MM.1S (cell line): ENCODE measurements at regions not wholly inside any gene's neighbourhood (a gene's known extent, or its start where the extent isn't known, plus 50 kb on each side); places are given as distances from the start of the nearest gene placed in this dataset.

ENCODE experiments used
- DNase-seq: peaks from one replicate; pipeline ENCODE4 v3.0.0-alpha.2; 2015
- H2AFZ ChIP-seq: fragments of 300-600 bp; sonication (generic); 2 replicates; pipeline ENCODE4 v1.6.0; 2016; ENCODE audit warnings: antibody characterized with exemption, low read length
- H3F3A ChIP-seq: fragments of 300-600 bp; sonication (generic); 2 replicates; pipeline ENCODE4 v1.6.1; 2016; ENCODE audit warnings: mild to moderate bottlenecking, antibody characterized with exemption, low read length, moderate library complexity, mixed read lengths; ENCODE audit not compliant: insufficient read depth
- H3K27ac ChIP-seq: fragments of 300-600 bp; sonication (generic); 2 replicates; pipeline ENCODE4 v1.5.1; 2016; ENCODE audit warnings: mild to moderate bottlenecking, low read length
- H3K27me3 ChIP-seq: fragments of 300-600 bp; sonication (generic); replicated peaks from 2 replicates; pipeline ENCODE4 v1.6.0; 2016; ENCODE audit warnings: low read length; ENCODE audit not compliant: insufficient read depth
- H3K36me3 ChIP-seq: fragments of 300-600 bp; sonication (generic); replicated peaks from 2 replicates; pipeline ENCODE4 v1.6.1; 2016; ENCODE audit warnings: mild to moderate bottlenecking, low read length, mixed read lengths; ENCODE audit not compliant: insufficient read depth
- H3K4me1 ChIP-seq: fragments of 300-600 bp; sonication (generic); 2 replicates; pipeline ENCODE4 v1.6.1; 2016; ENCODE audit warnings: low read length, mixed read lengths
- H3K4me2 ChIP-seq: fragments of 300-600 bp; sonication (generic); 2 replicates; pipeline ENCODE4 v1.6.0; 2016; ENCODE audit warnings: low read depth, low read length
- H3K4me3 ChIP-seq: fragments of 300-600 bp; sonication (generic); 2 replicates; pipeline ENCODE4 v1.5.1; 2016; ENCODE audit warnings: low read length, mixed read lengths
- H3K79me2 ChIP-seq: fragments of 300-600 bp; sonication (generic); 2 replicates; pipeline ENCODE4 v1.6.1; 2016; ENCODE audit warnings: mixed run types, low read length, mixed read lengths
- H3K9ac ChIP-seq: fragments of 300-600 bp; sonication (generic); 2 replicates; pipeline ENCODE4 v1.6.1; 2016; ENCODE audit warnings: low read length, mixed read lengths
- H3K9me2 ChIP-seq: fragments of 300-600 bp; sonication (generic); replicated peaks from 2 replicates; pipeline ENCODE4 v1.6.1; 2016; ENCODE audit warnings: mild to moderate bottlenecking, low read length, mixed read lengths; ENCODE audit not compliant: insufficient read depth
- H3K9me3 ChIP-seq: fragments of 300-600 bp; sonication (generic); replicated peaks from 2 replicates; pipeline ENCODE4 v1.6.1; 2016; ENCODE audit warnings: mild to moderate bottlenecking, low read length, mixed read lengths; ENCODE audit not compliant: insufficient read depth
- H4K20me1 ChIP-seq: fragments of 300-600 bp; sonication (generic); 2 replicates; pipeline ENCODE4 v1.6.1; 2016; ENCODE audit warnings: mild to moderate bottlenecking, low read length, moderate library complexity, mixed read lengths; ENCODE audit not compliant: insufficient read depth
- CTCF ChIP-seq: fragments of 300-600 bp; sonication (generic); IDR thresholded peaks from 2 replicates; pipeline ENCODE4 v1.5.1; 2016; ENCODE audit warnings: antibody characterized with exemption, low read length, mixed read lengths
- EZH2 ChIP-seq: fragments of 300-600 bp; sonication (generic); optimal IDR thresholded peaks from 2 replicates; pipeline ENCODE3; 2017; ENCODE audit warnings: low read depth, mild to moderate bottlenecking, antibody characterized with exemption, low read length, mixed read lengths
- EZH2phosphoT487 ChIP-seq: fragments of 300-600 bp; sonication (generic); IDR thresholded peaks from 2 replicates; pipeline ENCODE4 v1.6.1; 2018; ENCODE audit warnings: antibody characterized with exemption, low read length

GRCh38 chr2:220337611-220338440 is 710.4 kb downstream of the SLC4A3 start:
- Histone ChIP-seq H3K9ac (no peak overlapping the region), H3K4me1 (no peaks in the 10 kb centered on the region), H3F3A (no peaks in the 10 kb centered on the region), H3K27me3 (no peaks in the 10 kb centered on the region), H3K9me3 (no peaks in the 10 kb centered on the region), H3K27ac (no peak overlapping the region), H3K9me2 (no peaks in the 10 kb centered on the region), H3K4me3 (no peak overlapping the region), H3K79me2 (no peaks in the 10 kb centered on the region), H3K36me3 (no peaks in the 10 kb centered on the region), H3K4me2 (no peak overlapping the region), H4K20me1 (no peaks in the 10 kb centered on the region), H2AFZ (no peak overlapping the region)
- TF ChIP-seq EZH2 (no peak), EZH2phosphoT487 (no peak), CTCF (no peak)
- DNase-seq: no peak

- no peak for DNase-seq
- Histone ChIP-seq H2AFZ (no peak overlapping the region), H4K20me1 (no peaks in the 10 kb centered on the region), H3K9ac (no peak overlapping the region), H3K9me2 (no peaks in the 10 kb centered on the region), H3K4me1 (no peaks in the 10 kb centered on the region), H3K4me2 (no peak overlapping the region), H3K27ac (no peak overlapping the region), H3K79me2 (no peaks in the 10 kb centered on the region), H3K36me3 (no peaks in the 10 kb centered on the region), H3F3A (no peaks in the 10 kb centered on the region), H3K9me3 (no peaks in the 10 kb centered on the region), H3K27me3 (no peaks in the 10 kb centered on the region), H3K4me3 (no peak overlapping the region)
- TF ChIP-seq EZH2phosphoT487 (no peak), EZH2 (no peak), CTCF (no peak)
Observed at GRCh38 chr2:220341014-220341413, 713.6 kb downstream of the SLC4A3 start.

- no peak for DNase-seq
- Histone ChIP-seq H3K4me1 (no peaks in the 10 kb centered on the region), H3K9me3 (no peaks in the 10 kb centered on the region), H2AFZ (no peak overlapping the region), H3F3A (no peaks in the 10 kb centered on the region), H4K20me1 (no peaks in the 10 kb centered on the region), H3K9ac (no peak overlapping the region), H3K79me2 (no peaks in the 10 kb centered on the region), H3K4me2 (no peak overlapping the region), H3K36me3 (no peaks in the 10 kb centered on the region), H3K27me3 (no peaks in the 10 kb centered on the region), H3K27ac (no peak overlapping the region), H3K9me2 (no peaks in the 10 kb centered on the region), H3K4me3 (no peak overlapping the region)
- TF ChIP-seq EZH2 (no peak), EZH2phosphoT487 (no peak), CTCF (no peak)
Observed at GRCh38 chr2:220346919-220347318, 719.5 kb downstream of the SLC4A3 start.
